IMR-90 (cell line): ENCODE measurements at regions not wholly inside any gene's neighbourhood (a gene's known extent, or its start where the extent isn't known, plus 50 kb on each side); places are given as distances from the start of the nearest gene placed in this dataset.

Source experiments
- ATAC-seq: fragments of 200-7000 bp; cut with Tn5 transposase; 2 replicates; pipeline ENCODE4 v1.9.1; 2020; ENCODE audit warnings: low read depth, mild to moderate bottlenecking, moderate library complexity
- BruUV-seq: library from RNA; stranded (reverse); fragments of 400-500 nt; replicated peaks from 2 replicates; lab custom pipeline; 2021; lab: Mats Ljungman, UMichigan
- CTCF ChIA-PET: fragments of 300-600 bp; formaldehyde crosslinking; extraction: SDS; loops from one replicate; lab custom pipeline; 2021; ENCODE audit warnings: antibody characterized with exemption; lab: Yijun Ruan, JAX
- POLR2A ChIA-PET: fragments of 300-600 bp; sonication (Branson Sonifier 250); formaldehyde crosslinking; loops from one replicate; lab custom pipeline; 2022; ENCODE audit warnings: antibody characterized with exemption; ENCODE audit not compliant: unreplicated experiment; lab: Charles Lee
- DNase-seq: peaks from one replicate; pipeline ENCODE4 v3.0.0; 2013
- H2AFZ ChIP-seq: replicated peaks from 2 replicates; pipeline ENCODE3; 2013; ENCODE audit warnings: low read length, mild to moderate bottlenecking; ENCODE audit not compliant: poor library complexity
- H2AK5ac ChIP-seq: 2 replicates; pipeline ENCODE4 v1.6.1; 2013; ENCODE audit warnings: low read depth, low read length, inconsistent platforms
- H2AK9ac ChIP-seq: replicated peaks from 2 replicates; pipeline ENCODE3; 2013; ENCODE audit warnings: mild to moderate bottlenecking, low read depth, low read length, moderate library complexity; ENCODE audit not compliant: poor library complexity
- H2BK120ac ChIP-seq: 2 replicates; pipeline ENCODE4 v1.6.1; 2013; ENCODE audit warnings: low read depth, low read length, inconsistent platforms
- H2BK15ac ChIP-seq: 3 replicates; pipeline ENCODE4 v1.6.1; 2013; ENCODE audit warnings: low read depth, low read length, inconsistent platforms
- H2BK20ac ChIP-seq: 2 replicates; pipeline ENCODE4 v1.6.1; 2013; ENCODE audit warnings: low read depth, mild to moderate bottlenecking, inconsistent platforms, low read length, moderate library complexity
- H2BK5ac ChIP-seq: 2 replicates; pipeline ENCODE4 v1.6.1; 2013; ENCODE audit warnings: mild to moderate bottlenecking, low read depth, low read length, inconsistent platforms; ENCODE audit not compliant: poor library complexity, severe bottlenecking
- H3K14ac ChIP-seq: replicated peaks from 2 replicates; pipeline ENCODE4 v1.6.1; 2013; ENCODE audit warnings: low read depth, low read length, inconsistent platforms
- H3K18ac ChIP-seq: 2 replicates; pipeline ENCODE4 v1.6.1; 2013; ENCODE audit warnings: low read depth, low read length, control low read depth
- H3K23ac ChIP-seq: 2 replicates; pipeline ENCODE4 v1.6.1; 2013; ENCODE audit warnings: low read depth, low read length, inconsistent platforms
- H3K27ac ChIP-seq: 2 replicates; pipeline ENCODE4 v1.5.1; 2013; ENCODE audit warnings: mild to moderate bottlenecking, control low read depth, low read length; ENCODE audit not compliant: insufficient read depth
- H3K27me3 ChIP-seq: 2 replicates; pipeline ENCODE4 v1.6.1; 2013; ENCODE audit warnings: low read length; ENCODE audit not compliant: control insufficient read depth, insufficient read depth
- H3K36me3 ChIP-seq: 2 replicates; pipeline ENCODE4 v1.6.1; 2013; ENCODE audit warnings: low read length, mixed read lengths; ENCODE audit not compliant: control insufficient read depth, insufficient read depth
- H3K4ac ChIP-seq: 2 replicates; pipeline ENCODE4 v1.6.1; 2013; ENCODE audit warnings: low read depth, low read length, inconsistent platforms
- H3K4me1 ChIP-seq: 2 replicates; pipeline ENCODE4 v1.6.1; 2013; ENCODE audit warnings: low read length, mixed read lengths; ENCODE audit not compliant: control insufficient read depth, insufficient read depth
- H3K4me2 ChIP-seq: 2 replicates; pipeline ENCODE4 v1.6.1; 2013; ENCODE audit warnings: low read depth, mild to moderate bottlenecking, control low read depth, low read length, moderate library complexity
- H3K4me3 ChIP-seq: 2 replicates; pipeline ENCODE4 v1.5.1; 2013; ENCODE audit warnings: low read depth, mild to moderate bottlenecking, control low read depth, low read length, moderate library complexity; ENCODE audit not compliant: insufficient read depth
- H3K56ac ChIP-seq: 2 replicates; pipeline ENCODE4 v1.6.1; 2013; ENCODE audit warnings: low read length, inconsistent platforms; ENCODE audit not compliant: insufficient read depth; ENCODE audit errors: extremely low read depth
- H3K79me1 ChIP-seq, 2 experiments: 2 replicates each; pipeline ENCODE4 v1.6.1; 2013; ENCODE audit warnings: low read length in 2 of 2, inconsistent platforms in 1 of 2, low read depth in 1 of 2
- H3K9ac ChIP-seq: 2 replicates; pipeline ENCODE4 v1.6.1; 2013; ENCODE audit warnings: low read depth, low read length, control low read depth
- H3K9me1 ChIP-seq: 2 replicates; pipeline ENCODE4 v1.6.1; 2013; ENCODE audit warnings: low read length, inconsistent platforms; ENCODE audit not compliant: insufficient read depth
- H3K9me3 ChIP-seq: 2 replicates; pipeline ENCODE4 v1.6.1; 2013; ENCODE audit warnings: low read length; ENCODE audit not compliant: control insufficient read depth, insufficient read depth
- H4K20me1 ChIP-seq: 2 replicates; pipeline ENCODE4 v1.6.1; 2013; ENCODE audit warnings: low read length, inconsistent platforms; ENCODE audit not compliant: insufficient read depth
- H4K5ac ChIP-seq: 2 replicates; pipeline ENCODE4 v1.6.1; 2013; ENCODE audit warnings: mild to moderate bottlenecking, low read depth, low read length, control low read depth
- H4K8ac ChIP-seq, 2 experiments: 2 replicates each; pipeline ENCODE4 v1.6.1; 2013; ENCODE audit warnings: low read depth in 2 of 2, low read length in 2 of 2, control low read depth in 1 of 2, inconsistent platforms in 1 of 2
- H4K91ac ChIP-seq: 2 replicates; pipeline ENCODE4 v1.6.1; 2013; ENCODE audit warnings: low read depth, low read length, inconsistent platforms; ENCODE audit not compliant: insufficient read depth
- BHLHE40 ChIP-seq: fragments of 150-350 bp; IDR thresholded peaks from 2 replicates; pipeline ENCODE4 v1.6.1; 2016; ENCODE audit warnings: mild to moderate bottlenecking, low read depth, low read length
- CEBPB ChIP-seq: IDR thresholded peaks from 2 replicates; pipeline ENCODE4 v1.6.1; 2012; ENCODE audit warnings: low read depth, low read length, improper control_type of control experiment
- CTCF ChIP-seq: conservative IDR thresholded peaks from 2 replicates; pipeline ENCODE4 v1.5.1; 2012; ENCODE audit warnings: mild to moderate bottlenecking, low read depth, low read length, improper control_type of control experiment
- FOS ChIP-seq: fragments of 150-350 bp; IDR thresholded peaks from 2 replicates; pipeline ENCODE4 v1.6.1; 2016; ENCODE audit warnings: low read depth, low read length
- MAFK ChIP-seq: IDR thresholded peaks from 2 replicates; pipeline ENCODE4 v1.6.1; 2012; ENCODE audit warnings: low read depth, low read length, improper control_type of control experiment
- MAZ ChIP-seq: IDR thresholded peaks from 2 replicates; pipeline ENCODE4 v1.6.1; 2012; ENCODE audit warnings: low read depth, mild to moderate bottlenecking, low read length, improper control_type of control experiment, moderate library complexity, borderline replicate concordance
- MXI1 ChIP-seq: IDR thresholded peaks from 2 replicates; pipeline ENCODE4 v1.6.1; 2012; ENCODE audit warnings: low read depth, mild to moderate bottlenecking, low read length, moderate library complexity, borderline replicate concordance
- NFE2L2 ChIP-seq: fragments of 150-350 bp; IDR thresholded peaks from 2 replicates; pipeline ENCODE4 v1.6.1; 2016; ENCODE audit warnings: low read depth, mild to moderate bottlenecking, low read length
- RCOR1 ChIP-seq: IDR thresholded peaks from 2 replicates; pipeline ENCODE4 v1.6.1; 2012; ENCODE audit warnings: mild to moderate bottlenecking, low read length, improper control_type of control experiment; ENCODE audit not compliant: insufficient replicate concordance
- RFX5 ChIP-seq: IDR thresholded peaks from 2 replicates; pipeline ENCODE4 v1.8.0; 2012; ENCODE audit warnings: low read depth, mild to moderate bottlenecking, low read length, moderate library complexity
- SMC3 ChIP-seq: fragments of 150-350 bp; IDR thresholded peaks from 2 replicates; pipeline ENCODE4 v1.6.1; 2016; ENCODE audit warnings: low read depth, mild to moderate bottlenecking, antibody characterized with exemption, low read length, moderate library complexity
- USF2 ChIP-seq: fragments of 150-350 bp; IDR thresholded peaks from 2 replicates; pipeline ENCODE4 v1.6.1; 2017; ENCODE audit warnings: mild to moderate bottlenecking, antibody characterized with exemption, low read length, low read depth
- WGBS, 2 experiments: methylation state at CpG; one replicate each; pipeline versions ENCODE4 v1.1.5 to v1.1.7; 2013; ENCODE audit warnings: missing lambda C conversion rate in 2 of 2; ENCODE audit not compliant: insufficient read length in 1 of 2; ENCODE audit errors: extremely low coverage in 2 of 2; 5-methylcytosine and 5-hydroxymethylcytosine counted together
- dilution Hi-C: fragments of 300-500 bp; cut with HindIII; formaldehyde crosslinking; loops from one replicate; pipeline ENCODE4 v1.14.3; 2018; ENCODE audit warnings: low sequenced_read_pairs; ENCODE audit not compliant: unreplicated experiment
- in situ Hi-C: fragments of 300-500 bp; cut with MboI; formaldehyde crosslinking; loops from 3 replicates; pipeline ENCODE4 v1.14.3; 2019; ENCODE audit warnings: low sequenced_read_pairs, inconsistent platforms, mixed read lengths
- intact Hi-C: fragments of 100-400 bp; cut with micrococcal nuclease; formaldehyde crosslinking; loops from 2 replicates; pipeline ENCODE4 v1.10.0; 2022

- ChIA-PET CTCF (no interaction called here), POLR2A (no interaction called here)
- Histone ChIP-seq H3K27ac (no peak overlapping the region), H3K14ac (no peak overlapping the region), H4K20me1 (no peaks in the 10 kb centered on the region), H3K9ac (no peak overlapping the region), H3K18ac (no peak overlapping the region), H2AK5ac (no peak overlapping the region), H3K4me1 (no peaks in the 10 kb centered on the region), H3K9me3 (no peaks in the 10 kb centered on the region), H3K4me2 (no peak overlapping the region), H2BK15ac (no peak overlapping the region), H3K79me1 (no peaks in the 10 kb centered on the region), H2BK20ac (no peak overlapping the region), H3K23ac (no peak overlapping the region), H3K4me3 (no peak overlapping the region), H4K5ac (no peak overlapping the region), H3K56ac (no peak overlapping the region), H3K4ac (no peak overlapping the region), H3K36me3 (no peaks in the 10 kb centered on the region), H2AK9ac (no peak overlapping the region), H3K9me1 (no peaks in the 10 kb centered on the region), H4K91ac (no peak overlapping the region), H3K27me3 (no peaks in the 10 kb centered on the region; the same call in 1 of the 2 replicates), H4K8ac (no peak overlapping the region), H2BK5ac (no peak overlapping the region), H2BK120ac (no peak overlapping the region), H2AFZ (no peak overlapping the region)
- TF ChIP-seq SMC3 (no peak), FOS (no peak), RCOR1 (no peak), NFE2L2 (no peak), CTCF (no peak), USF2 (no peak), MXI1 (no peak), CEBPB (no peak), MAFK (no peak), RFX5 (no peak), BHLHE40 (no peak), MAZ (no peak)
- DNase-seq, result no peak
- no TSS peak for BruUV-seq
- dilution Hi-C loops, result no loop called here
- intact Hi-C loops, result no loop called here
- in situ Hi-C loops, result no loop called here
- no CpG with 5 or more reads among the region's 4 CpGs for WGBS, 2 experiments
- ATAC-seq, result no peak
Measured at GRCh38 chr18:43705850-43706249, 428.6 kb upstream of the SYT4 start.
